HG03025 (cell line): ENCODE measurements at regions not wholly inside any gene's neighbourhood (a gene's known extent, or its start where the extent isn't known, plus 50 kb on each side); places are given as distances from the start of the nearest gene placed in this dataset.

Experiments used
- ATAC-seq: cut with Tn5 transposase; IDR thresholded peaks from one replicate; pipeline ENCODE4 v1.9.1; 2021; ENCODE audit warnings: mild to moderate bottlenecking, moderate library complexity; ENCODE audit not compliant: unreplicated experiment, low FRiP score

GRCh38 chr17:15112846-15113617 lies 152.1 kb downstream of the PMP22 start:
- no peak for ATAC-seq

GRCh38 chr17:15109608-15110007 lies 155.5 kb downstream of the PMP22 start:
- no peak for ATAC-seq

- no peak for ATAC-seq
Observed at GRCh38 chr17:15108992-15109391, 156.1 kb downstream of the PMP22 start.

GRCh38 chr17:15106540-15106939 lies 158.6 kb downstream of the PMP22 start:
- no peak for ATAC-seq

- no peak for ATAC-seq
Observed at GRCh38 chr17:15103785-15104184, 161.3 kb downstream of the PMP22 start.

GRCh38 chr17:15101175-15101574 lies 164.0 kb downstream of the PMP22 start:
- no peak for ATAC-seq

- ATAC-seq, result no peak
Observed at GRCh38 chr17:15096511-15096910, 168.6 kb downstream of the PMP22 start.

GRCh38 chr17:15095935-15096334 lies 169.2 kb downstream of the PMP22 start:
- ATAC-seq, result no peak

GRCh38 chr17:15092762-15093161 lies 172.4 kb downstream of the PMP22 start:
- no peak for ATAC-seq

GRCh38 chr17:15092261-15092660 lies 172.9 kb downstream of the PMP22 start:
- ATAC-seq, result no peak

- no peak for ATAC-seq
Observed at GRCh38 chr17:15091825-15092224, 173.3 kb downstream of the PMP22 start.

GRCh38 chr17:15090533-15090932 lies 174.6 kb downstream of the PMP22 start:
- ATAC-seq, result no peak

GRCh38 chr17:15087946-15088345 lies 177.2 kb downstream of the PMP22 start:
- ATAC-seq, result no peak

GRCh38 chr17:15086776-15087295 lies 178.3 kb downstream of the PMP22 start:
- no peak for ATAC-seq

- no peak for ATAC-seq
Observed at GRCh38 chr17:15085890-15086677, 179.0 kb downstream of the PMP22 start.

GRCh38 chr17:15083225-15083624 lies 181.9 kb downstream of the PMP22 start:
- ATAC-seq, result no peak

GRCh38 chr17:15081008-15081407 lies 184.1 kb downstream of the PMP22 start:
- ATAC-seq, result no peak

GRCh38 chr17:15078570-15078969 lies 186.6 kb downstream of the PMP22 start:
- no peak for ATAC-seq

- ATAC-seq, result no peak
Observed at GRCh38 chr17:15076991-15077663, 188.0 kb downstream of the PMP22 start.

GRCh38 chr17:15051933-15052332 lies 213.2 kb downstream of the PMP22 start:
- ATAC-seq, result no peak

GRCh38 chr17:15049795-15050160 lies 215.3 kb downstream of the PMP22 start:
- ATAC-seq, result no peak
